Keratinocyte (primary cell): ENCODE measurements at regions not wholly inside any gene's neighbourhood (a gene's known extent, or its start where the extent isn't known, plus 50 kb on each side); places are given as distances from the start of the nearest gene placed in this dataset.

Experiments
- EZH2 ChIP-seq: IDR thresholded peaks from one replicate; pipeline ENCODE4 v1.6.1; 2012; ENCODE audit warnings: inconsistent platforms, mild to moderate bottlenecking, low read length, moderate library complexity
- TF ChIP-seq, protein P1 (sequence below), 3 experiments: IDR thresholded peaks in 1 of 3; conservative IDR thresholded peaks in 1 of 3; optimal IDR thresholded peaks in 1 of 3; 2 replicates in 2 of 3; 3 replicates in 1 of 3; pipeline versions ENCODE3 to v1.5.1; 2011; ENCODE audit warnings: low read length in 3 of 3, mild to moderate bottlenecking in 3 of 3, moderate library complexity in 2 of 3, control low read depth in 1 of 3, inconsistent platforms in 1 of 3; ENCODE audit not compliant: insufficient read depth in 2 of 3; ENCODE audit errors: extremely low read depth in 1 of 3

DNA sequence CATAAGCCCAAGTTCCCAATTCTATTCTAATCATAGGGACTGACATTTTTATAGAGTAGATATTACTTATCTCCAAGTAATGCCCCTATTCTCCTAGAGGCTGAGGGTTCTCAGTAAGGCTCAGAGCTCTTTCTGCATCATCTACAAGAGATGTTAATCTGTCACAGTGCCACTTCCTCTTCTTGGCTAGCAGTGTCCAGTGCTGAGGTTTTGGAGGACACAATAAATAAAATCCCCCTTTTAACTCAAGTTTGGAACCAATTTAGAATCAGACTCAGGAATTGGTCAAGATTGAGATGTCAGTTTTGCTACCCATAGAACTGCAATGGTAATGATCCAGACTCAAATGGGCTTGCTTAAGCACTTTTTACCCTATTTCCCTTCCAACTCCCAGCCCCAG lies 154.1 kb upstream of the ARID2 start:
- TF ChIP-seq EZH2: no peak
- TF ChIP-seq, protein P1, sequence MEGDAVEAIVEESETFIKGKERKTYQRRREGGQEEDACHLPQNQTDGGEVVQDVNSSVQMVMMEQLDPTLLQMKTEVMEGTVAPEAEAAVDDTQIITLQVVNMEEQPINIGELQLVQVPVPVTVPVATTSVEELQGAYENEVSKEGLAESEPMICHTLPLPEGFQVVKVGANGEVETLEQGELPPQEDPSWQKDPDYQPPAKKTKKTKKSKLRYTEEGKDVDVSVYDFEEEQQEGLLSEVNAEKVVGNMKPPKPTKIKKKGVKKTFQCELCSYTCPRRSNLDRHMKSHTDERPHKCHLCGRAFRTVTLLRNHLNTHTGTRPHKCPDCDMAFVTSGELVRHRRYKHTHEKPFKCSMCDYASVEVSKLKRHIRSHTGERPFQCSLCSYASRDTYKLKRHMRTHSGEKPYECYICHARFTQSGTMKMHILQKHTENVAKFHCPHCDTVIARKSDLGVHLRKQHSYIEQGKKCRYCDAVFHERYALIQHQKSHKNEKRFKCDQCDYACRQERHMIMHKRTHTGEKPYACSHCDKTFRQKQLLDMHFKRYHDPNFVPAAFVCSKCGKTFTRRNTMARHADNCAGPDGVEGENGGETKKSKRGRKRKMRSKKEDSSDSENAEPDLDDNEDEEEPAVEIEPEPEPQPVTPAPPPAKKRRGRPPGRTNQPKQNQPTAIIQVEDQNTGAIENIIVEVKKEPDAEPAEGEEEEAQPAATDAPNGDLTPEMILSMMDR (optimal IDR thresholded peaks at IDR 0.05 in 1 of 3, IDR thresholded peaks at IDR 0.05 in 1 of 3, conservative IDR thresholded peaks at IDR 0.05 in 1 of 3; ENCODE audit: extremely low read depth in 1 of 3, insufficient read depth in 2 of 3, low read length in 3 of 3): no peak
